Activated T-helper 2 cell treated with anti-CD3 and anti-CD28 coated beads, Interferon-gamma antibody, Interleukin-2, Interleukin-4, amounts not matched to agents 10 μg/mL and 5 μg/mL and 100 μg/mL, durations not matched to agents 14 hours and 24 hours and 36 hours (primary cell): ENCODE measurements at regions not wholly inside any gene's neighbourhood (a gene's known extent, or its start where the extent isn't known, plus 50 kb on each side); places are given as distances from the start of the nearest gene placed in this dataset.

Experiments
- DNase-seq: peaks from one replicate; pipeline ENCODE4 v3.0.0; 2021; ENCODE audit warnings: low spot score
- H3K27ac Mint-ChIP-seq: one replicate; pipeline ENCODE4 v1.8.0; 2021; ENCODE audit warnings: mixed read lengths
- H3K27me3 Mint-ChIP-seq: one replicate; pipeline ENCODE4 v1.8.0; 2021; ENCODE audit warnings: low read depth, mixed read lengths
- H3K36me3 Mint-ChIP-seq: one replicate; pipeline ENCODE4 v1.8.0; 2021; ENCODE audit warnings: low read depth, mixed read lengths
- H3K4me1 Mint-ChIP-seq: one replicate; pipeline ENCODE4 v1.8.0; 2021; ENCODE audit warnings: low read depth, mixed read lengths
- H3K4me3 Mint-ChIP-seq: one replicate; pipeline ENCODE4 v1.8.0; 2021; ENCODE audit warnings: low read depth, mild to moderate bottlenecking, moderate library complexity, mixed read lengths
- H3K9me3 Mint-ChIP-seq: one replicate; pipeline ENCODE4 v1.8.0; 2021; ENCODE audit warnings: mixed read lengths
- intact Hi-C: fragments of 100-400 bp; cut with micrococcal nuclease; formaldehyde crosslinking; loops from one replicate; pipeline ENCODE4 v1.15.1; 2023

- no peak overlapping the region for H3K4me3 Mint-ChIP-seq
- H3K36me3 Mint-ChIP-seq = no peaks in the 10 kb centered on the region
- intact Hi-C loops = no loop called here
- no peaks in the 10 kb centered on the region for H3K27me3 Mint-ChIP-seq
- no peak overlapping the region for H3K27ac Mint-ChIP-seq
- peaks cover 39% of the 10 kb centered on the region for H3K9me3 Mint-ChIP-seq
- DNase-seq = no peak
- H3K4me1 Mint-ChIP-seq = peaks cover 1% of the 10 kb centered on the region
These were observed 60.3 kb upstream of the MALRD1 start for GRCh38 chr10:18988338-18988737.
